HG03039 (cell line): ENCODE measurements at regions not wholly inside any gene's neighbourhood (a gene's known extent, or its start where the extent isn't known, plus 50 kb on each side); places are given as distances from the start of the nearest gene placed in this dataset.
"Not testable (repeated sequence)": the region's sequence is repeated elsewhere in the genome, so short reads cannot be mapped to it uniquely, and the experiment has no call there.

ENCODE experiments used
- ATAC-seq: cut with Tn5 transposase; IDR thresholded peaks from one replicate; pipeline ENCODE4 v1.9.1; 2021; ENCODE audit warnings: mild to moderate bottlenecking, moderate library complexity; ENCODE audit not compliant: unreplicated experiment

DNA sequence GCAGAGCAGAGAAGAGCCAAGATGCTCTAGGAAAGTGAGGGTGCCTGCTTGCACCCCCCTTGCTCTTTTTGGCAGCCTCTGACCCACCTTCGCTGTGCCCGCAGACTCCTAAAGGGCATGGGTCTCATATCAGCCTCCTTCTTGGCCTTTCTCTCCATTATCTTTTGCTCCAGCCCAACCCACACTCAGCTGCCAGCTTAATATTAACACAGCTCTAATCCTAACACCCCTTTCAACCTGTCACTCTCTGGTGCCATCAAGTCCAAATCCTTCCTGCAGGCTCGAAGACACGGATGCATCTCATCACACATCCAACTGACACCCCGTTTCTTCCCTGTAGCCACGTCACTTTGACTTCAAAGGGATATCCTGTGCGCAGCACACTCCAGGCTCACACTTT lies 171.6 kb upstream of the AUTS2 start:
- ATAC-seq = no peak

DNA sequence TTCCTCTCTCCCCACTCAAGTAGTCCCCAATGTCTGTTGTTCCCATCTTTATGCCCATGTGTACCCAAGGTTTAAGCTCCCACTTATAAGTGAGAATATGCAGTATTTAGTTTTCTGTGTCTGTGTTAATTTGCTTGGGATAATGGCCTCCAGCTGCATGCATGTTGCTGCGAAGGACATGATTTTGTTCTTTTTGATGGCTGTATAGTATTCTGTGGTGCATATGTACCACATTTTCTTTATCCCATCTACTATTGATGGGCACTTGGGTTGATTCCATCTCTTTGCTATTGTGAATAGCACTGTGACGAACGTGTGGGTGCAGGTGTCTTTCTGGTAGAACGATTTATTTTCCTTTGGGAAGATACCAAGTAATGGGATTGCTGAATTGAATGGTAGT lies 170.2 kb upstream of the AUTS2 start:
- ATAC-seq = no peak

DNA sequence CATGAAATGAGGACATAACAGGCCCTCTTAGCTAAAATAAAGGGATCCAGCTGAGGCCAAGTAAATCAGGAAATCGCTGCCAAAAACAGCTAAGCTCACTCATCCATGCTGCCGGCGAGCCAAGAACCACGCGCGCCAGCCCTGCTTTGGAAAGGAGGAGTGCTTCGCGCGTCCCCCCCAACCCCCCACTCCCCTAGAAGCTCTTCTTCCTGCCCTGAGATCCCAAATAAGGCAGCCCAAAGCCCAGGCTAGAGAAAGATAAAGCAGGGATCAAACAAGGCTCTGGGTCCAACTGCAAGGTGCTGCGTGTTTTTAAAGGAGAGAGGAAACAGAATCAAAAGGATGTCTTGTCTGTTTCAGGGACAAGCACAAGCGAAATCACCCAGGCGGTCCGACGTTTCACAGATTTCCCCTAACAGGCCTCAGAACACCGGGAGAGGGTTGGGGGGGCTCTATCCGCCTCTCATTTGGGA lies 168.3 kb upstream of the AUTS2 start:
- no peak for ATAC-seq

DNA sequence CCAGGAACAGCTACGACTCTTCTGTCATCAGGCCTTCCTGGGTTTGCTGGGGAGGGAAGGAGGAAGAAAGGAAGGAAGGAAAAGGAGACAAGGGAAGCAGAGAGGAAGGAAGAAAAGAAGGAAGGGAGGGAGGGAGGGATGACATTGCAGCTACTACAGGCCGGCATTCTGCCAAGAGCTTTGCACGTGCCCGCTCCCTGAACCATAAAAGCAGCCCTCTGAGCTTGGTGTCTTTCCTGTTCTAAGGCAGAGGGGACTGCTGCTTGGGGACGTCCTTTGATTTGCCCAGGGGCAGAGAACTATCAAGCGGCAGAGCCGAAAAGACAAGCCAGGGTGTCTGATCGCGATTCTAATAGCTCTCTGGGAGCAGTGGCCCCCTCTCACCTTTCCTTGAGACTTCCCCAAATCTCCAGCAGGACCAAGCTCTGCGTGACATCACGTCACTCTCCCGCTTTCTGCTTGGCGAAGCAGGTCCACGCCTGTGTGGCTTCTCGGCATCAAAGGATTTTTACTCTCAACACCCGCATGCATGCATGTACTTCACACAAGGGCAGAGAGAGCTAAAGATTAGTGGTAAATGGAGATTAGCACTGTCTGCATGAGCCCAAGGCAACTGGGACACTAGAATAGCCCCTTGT lies 167.8 kb upstream of the AUTS2 start:
- ATAC-seq = no peak

DNA sequence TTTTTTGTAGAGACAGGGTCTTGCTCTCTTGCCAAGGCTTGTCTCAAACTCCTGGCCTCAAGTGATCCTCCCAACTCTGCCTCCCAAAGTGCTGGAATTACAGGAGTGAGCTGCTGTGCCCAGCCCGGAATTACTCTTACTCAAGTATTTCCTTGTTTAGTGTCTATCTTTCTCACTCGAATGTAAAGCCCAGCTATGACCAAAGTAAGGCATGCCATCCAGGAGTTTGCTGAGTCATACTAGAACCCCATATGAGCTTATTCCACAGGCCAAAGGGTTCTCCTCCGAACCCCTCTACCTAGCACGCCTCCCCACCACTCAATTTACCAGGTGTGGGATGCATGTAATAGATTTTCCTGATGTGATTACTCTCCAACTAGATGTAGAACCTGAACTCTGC lies 166.6 kb upstream of the AUTS2 start:
- ATAC-seq = no peak

DNA sequence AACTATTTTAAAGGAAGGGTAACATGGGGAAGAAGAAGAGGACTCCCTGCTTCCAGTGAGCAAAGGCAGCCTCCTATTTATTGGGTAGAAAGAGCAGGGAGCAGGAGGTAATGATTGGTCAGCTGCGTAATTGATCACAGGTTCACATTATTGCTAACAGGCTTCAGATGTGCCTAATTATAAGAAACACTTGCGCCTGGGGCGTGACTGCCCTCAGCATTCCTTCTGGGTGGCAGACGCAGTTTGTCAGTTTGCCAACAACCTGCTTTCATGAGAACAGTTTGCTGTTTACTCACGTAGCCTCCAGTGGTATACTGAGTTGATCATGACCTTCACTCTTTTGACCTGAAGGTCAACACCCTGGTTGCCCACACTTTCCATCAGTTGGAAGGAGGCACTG lies 166.0 kb upstream of the AUTS2 start:
- ATAC-seq = not testable (repeated sequence)

DNA sequence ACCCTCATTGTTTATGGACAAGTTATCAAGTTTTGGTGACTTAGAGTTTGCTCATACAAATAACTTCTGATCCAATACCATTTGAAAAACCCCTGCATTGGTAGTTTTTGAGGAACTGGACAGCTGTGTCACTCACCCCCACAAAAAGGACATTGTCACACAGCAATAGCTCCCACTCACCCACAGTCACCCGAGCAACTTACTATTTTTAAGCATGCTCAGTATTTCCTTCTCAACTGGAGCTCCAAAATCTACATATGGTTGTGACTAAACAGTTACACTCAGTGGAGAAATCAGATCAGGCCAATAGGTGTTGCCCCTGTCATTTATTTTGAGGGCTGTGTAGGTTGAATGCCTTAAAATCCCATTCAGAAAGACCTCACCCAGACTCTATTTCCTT lies 165.2 kb upstream of the AUTS2 start:
- no peak for ATAC-seq

DNA sequence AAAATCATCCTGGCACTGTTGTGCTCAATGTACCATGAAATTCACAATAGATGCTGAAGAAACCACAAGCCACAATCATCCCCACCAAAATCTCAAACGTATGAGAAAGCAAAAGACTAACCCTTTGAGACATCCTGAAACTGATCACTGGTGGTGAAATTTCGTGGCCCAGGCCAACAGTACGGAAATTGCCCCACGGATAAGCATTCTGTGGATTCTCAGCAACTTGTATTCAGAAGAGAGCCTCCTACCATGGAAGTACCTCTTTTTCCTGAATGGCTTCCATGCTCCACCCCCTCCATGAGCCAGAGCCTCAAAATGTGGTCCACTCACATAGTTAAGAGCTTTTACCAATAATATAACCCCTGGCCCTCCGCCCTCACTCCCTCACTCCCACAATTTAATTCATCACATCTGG lies 163.9 kb upstream of the AUTS2 start:
- ATAC-seq = no peak

DNA sequence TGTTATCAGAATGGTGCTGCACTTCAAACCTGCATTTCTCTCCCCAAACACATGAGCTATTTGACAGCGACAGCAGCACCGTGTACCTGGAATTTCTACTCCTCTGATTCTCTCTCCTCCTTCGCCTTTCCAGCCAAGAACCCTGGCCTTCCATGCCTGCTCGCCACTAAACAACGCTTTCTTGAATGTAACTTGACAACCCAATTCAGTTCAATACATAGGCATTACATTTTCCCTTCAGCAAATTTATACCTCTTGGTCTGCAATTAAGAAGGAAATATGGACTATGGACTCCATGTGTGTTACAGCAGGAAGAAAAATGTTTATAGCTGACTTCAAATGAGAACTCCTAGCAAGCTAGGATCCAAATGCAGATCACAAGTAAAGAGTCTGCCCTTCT lies 162.6 kb upstream of the AUTS2 start:
- ATAC-seq = no peak

DNA sequence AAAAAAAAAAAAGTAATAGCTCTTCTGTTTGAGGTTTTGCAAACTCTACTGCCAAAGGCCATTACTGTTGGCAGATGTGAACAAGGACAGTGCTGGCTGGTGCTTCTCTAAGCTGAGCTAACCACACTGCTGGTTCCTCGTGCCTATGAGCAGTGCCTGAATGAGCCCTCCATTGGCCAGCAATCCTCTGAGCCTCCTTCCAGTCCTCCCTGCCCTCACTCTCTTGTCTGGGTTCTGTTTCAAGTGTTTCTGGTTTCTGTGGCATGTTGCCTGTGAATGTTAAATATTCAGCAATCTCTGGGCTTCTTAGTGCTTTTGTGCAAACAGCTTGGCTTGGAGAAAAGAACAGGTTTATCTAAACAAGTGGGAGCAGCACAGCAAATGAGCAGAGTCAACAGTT lies 161.3 kb upstream of the AUTS2 start:
- no peak for ATAC-seq

DNA sequence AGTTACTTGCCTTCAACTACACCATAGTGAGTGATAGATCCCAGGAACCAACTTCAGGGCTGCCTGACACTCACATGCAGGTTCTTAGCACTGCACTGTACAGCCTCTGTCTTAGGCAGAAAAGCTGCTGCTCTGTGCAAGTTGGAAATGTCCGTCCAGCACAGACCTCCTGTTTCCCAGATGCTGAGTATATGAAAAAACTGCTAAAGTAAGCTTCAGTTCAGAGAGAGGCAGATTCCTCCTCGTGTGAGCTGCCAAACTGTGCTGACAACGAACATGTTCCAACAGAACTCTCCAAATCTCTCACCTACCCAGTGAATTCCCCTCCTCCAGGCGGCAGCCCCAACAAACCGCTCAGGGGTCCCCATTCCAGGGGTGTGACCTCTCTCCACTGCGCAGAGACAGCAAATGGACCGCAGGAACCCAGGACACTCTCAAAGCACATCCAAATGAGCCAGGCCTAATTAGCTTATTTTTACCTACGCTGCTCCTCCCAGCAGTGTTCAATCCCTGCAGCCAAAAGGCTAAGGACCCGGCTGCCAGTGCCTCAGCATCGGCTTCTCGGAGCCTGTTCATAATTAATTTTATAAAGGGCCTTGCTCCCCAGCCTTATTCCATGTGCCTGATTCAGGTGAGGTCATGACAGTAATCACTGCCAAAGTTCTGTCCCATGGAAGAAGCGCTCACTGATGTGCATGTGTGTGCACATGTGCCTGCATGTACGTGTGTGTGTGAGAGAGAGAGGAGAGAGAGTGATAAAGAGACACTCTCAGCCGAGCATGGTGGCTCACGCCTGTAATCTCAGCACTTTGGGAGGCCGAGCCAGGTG lies 159.5 kb upstream of the AUTS2 start:
- no peak for ATAC-seq

DNA sequence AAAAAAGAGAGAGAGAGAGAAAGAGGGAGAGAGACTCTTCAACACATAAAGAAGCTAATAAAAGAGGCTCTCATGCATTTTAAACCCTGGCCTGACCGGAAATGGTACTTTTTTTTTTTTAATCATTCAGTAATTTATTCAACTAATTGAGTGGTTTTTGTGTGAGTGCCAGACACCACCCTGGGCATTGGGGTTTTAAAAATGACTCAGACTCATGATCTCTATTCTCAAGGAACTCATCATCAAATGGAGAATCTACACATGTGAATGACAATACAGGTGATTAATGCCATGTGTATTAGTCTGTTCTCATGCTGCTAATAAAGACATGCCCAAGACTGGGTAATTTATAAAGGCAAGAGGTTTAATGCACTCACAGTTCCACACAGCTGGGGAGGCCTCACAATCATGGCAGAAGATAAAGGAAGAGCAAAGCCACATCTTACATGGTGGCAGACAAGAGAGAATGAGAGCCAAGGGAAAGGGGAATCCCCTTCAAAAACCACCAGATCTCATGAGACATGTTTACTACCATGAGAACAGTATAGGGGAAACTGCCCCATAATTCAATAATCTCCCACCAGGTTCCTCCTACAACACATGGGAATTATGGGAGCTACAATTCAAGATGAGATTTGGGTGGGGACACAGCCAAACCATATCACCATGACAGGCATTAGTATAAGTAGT lies 158.5 kb upstream of the AUTS2 start:
- no peak for ATAC-seq

DNA sequence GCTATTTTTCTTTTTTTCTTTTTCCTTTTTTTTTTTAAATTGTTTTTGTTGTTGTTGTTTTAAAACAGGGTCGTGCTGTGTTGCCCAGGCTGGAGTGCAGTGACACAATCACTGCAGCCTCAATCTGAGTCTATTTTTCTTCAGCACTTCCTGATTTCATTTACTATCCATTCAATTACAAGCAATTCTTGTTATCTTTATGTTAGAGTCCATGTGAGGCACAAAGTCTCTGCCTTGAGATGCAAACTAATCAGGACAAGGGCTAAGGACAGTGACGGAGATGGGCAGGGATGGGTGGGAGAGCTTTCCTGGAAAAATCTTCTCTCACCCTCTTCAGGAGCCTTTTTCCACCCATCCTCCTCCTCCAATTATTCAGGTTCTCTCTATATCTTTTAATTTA lies 157.3 kb upstream of the AUTS2 start:
- ATAC-seq = no peak

DNA sequence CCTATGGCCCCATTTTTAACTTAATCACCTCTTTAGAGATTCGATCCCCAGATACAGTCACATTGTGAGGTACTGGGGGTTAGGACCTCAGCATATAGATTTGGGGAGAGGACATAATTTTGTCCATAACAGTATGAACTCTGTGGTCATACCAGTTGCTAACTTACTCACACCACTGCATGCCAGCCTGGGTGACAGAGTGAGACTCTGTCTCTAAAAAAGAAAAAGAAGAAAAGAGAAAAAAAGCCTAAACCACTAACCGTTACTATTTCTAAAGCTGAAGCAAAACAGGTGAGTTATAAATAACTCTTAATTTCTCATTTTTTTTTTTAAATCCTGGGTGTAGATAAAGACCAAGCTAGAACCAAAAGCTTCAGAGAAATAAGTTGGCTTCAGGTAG lies 155.1 kb upstream of the AUTS2 start:
- ATAC-seq = no peak

DNA sequence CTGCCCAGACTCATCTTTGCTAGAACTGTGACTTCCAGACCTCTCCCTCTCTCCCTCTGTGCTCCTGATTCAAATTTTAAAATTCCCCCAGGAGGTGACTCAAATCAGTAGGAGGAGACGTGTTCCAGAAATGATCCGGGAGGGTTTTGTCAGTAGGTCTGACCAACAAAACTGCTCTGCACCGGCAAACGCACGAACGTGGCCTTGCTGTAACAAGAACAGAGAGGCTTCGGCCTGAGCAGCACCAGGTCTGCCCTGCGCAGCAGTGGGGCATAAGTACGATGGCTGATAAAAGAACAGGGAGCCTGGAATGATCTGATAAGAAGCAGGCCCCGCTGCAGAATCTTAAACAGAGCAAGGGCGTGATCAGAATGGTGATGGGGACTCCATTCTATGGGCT lies 152.7 kb upstream of the AUTS2 start:
- ATAC-seq = no peak

DNA sequence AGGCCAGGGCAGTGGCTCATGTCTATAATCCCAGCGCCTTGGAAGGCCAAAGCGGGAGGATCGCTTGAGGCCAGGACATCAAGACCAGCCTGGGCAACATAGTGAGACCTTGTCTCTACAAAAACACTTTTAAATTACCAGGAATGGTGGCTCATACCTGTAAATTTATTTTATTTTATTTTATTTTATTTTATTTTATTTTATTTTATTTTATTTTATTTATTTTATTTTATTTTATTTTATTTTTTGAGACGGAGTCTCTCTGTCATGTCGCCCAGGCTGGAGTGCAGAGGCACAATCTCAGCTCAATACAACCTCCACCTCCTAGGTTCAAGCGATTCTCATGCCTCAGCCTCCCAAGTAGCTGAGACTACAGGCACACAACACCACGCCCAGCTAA lies 152.1 kb upstream of the AUTS2 start:
- not testable (repeated sequence) for ATAC-seq

DNA sequence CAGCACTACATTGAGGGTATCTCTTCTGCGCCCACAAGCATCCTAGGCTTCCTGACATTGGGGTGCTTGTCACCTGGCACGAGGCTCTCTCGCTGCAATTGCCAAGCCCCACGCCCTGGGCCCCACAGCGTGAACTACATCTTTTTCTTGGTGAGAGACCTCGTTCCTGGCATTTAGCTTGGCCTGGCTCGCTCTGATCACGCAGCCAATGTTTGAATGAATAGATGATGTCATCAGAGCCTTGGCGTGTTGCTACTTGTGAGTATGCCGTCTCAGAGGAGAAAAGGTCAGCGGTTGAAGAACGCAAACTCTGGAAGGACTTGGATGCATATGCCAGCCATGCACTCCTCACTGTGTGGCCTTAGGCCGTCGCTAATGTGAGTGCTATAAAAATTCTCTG lies 150.2 kb upstream of the AUTS2 start:
- no peak for ATAC-seq

DNA sequence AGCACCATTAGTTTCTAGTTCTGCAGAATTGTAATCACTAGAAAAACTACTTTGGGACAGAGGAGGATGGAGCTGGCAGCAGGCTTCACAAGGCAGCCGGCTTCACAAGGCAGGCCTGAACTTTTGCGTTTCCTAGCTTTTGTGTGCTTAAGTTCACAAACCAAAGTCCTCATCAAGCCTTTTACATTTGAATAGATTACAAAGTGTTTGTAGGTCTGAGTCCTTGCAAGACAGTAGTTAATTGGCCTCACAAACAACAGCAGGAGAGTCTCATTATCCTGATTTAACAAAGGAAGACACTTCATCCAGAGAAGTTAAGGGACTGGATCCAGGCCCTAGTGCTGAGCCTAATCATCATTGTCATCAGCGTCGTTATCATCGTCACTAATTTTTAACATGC lies 147.8 kb upstream of the AUTS2 start:
- ATAC-seq = no peak

DNA sequence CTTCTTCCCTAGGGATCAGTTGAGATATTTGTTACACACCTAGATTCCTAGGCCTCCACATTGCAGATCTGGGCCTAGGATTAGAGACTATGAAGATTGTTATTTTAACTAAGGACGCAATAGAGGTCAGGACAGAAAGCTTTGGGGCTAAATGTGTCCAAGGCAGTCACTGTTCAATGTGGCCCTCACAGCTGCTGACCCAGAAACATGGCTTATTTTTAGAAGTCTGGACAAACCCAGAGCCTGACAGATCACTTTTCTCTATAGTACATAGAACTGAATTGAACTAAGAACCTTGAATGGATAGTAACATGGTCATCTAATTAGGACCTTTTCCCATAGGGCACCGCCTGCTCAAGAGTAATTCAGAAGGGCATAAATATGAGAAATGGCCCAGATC lies 146.6 kb upstream of the AUTS2 start:
- no peak for ATAC-seq

DNA sequence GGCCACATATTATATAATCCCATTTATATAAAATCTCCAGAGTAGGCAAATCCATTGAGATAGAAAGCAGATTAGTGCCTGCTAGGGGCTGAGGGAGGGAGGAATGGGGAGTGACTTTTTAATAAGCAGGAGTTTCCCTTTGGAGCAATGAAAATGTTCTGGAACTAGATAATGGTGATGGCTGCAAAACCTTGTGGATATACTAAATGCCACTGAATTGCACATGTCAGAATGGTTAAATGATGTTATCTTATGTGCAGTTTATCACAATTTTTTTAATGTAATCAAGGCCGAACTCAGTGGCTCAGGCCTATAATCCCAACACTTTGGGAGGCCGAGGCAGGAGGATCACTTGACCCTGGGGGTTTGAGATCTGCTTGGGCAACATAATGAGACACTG lies 145.5 kb upstream of the AUTS2 start:
- ATAC-seq = no peak

DNA sequence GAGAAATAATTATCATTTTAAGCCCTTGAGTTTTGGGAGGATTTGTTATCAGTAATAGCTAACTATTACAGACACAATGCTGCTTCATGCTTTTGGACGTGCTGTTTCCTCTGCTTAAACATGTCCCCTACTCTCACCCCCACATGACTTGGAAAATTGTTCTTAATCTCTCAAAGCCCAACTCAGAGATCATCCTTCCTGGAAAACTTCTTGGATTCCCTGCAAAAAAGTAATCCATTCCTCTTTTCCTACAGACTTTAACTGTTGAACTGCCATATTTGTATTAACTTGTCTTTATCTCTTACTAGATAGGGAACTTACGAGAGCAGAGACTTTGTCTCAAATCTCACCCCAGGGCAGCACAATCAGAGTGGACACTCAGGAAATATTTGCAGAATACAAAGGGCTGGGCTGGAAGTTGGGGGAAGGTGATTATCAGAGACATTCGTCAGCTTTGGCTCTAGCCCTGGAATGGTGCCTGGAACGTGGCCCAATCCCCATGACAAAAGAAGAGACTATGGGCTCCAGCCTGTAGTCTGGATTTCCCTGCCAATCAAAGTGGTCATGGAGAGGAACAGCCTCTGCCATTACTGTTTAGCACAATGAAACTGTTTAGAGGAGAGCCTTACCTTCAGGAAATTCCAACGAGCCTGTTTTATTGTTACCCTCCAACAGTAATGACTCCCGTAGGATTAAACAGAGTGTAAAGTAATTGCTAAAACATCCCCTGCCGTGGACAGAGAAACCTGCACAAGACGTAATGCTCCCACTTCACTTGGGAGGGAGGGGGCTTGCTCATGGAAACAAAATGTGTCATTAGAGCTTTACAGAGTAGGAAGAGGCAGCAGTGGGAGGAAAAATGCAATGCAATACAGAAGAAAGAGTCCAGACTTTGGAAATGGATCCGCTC lies 140.4 kb upstream of the AUTS2 start:
- no peak for ATAC-seq
